ENCODE measurements at regions not wholly inside any gene's neighbourhood (a gene's known extent, or its start where the extent isn't known, plus 50 kb on each side); places are given as distances from the start of the nearest gene placed in this dataset.

DNA sequence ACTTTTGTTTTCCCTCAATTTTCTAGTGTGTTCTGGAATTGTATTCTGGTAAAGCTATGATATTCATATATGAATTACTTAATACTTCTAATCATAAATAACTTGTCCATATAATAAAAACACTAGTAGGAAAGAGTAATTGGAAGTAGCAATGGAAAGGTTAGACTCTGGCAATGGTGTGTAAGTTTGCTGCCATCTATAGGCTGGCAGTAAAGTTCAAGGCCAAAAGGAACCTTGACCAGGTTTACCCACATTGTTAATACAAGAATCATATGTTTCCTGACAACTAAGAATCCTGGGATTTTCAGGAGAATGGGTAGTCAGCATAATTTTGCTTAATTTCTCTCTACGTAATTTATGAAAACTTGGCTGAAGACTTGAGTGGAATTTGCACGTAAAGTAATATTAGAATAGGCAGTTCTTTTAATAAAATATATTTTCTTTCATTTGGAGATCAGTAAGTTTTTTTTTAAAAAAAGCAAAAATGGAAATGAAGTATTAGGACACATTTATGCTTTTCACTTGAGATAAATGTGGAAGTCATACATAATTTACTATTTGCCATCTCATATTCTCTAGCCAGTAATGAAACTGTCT lies 926.7 kb downstream of the GALC start:
- TF ChIP-seq EZH2 (IDR thresholded peaks at IDR 0.05; ENCODE audit: low read depth, unreplicated experiment), result no peak
- TF ChIP-seq, protein P1, sequence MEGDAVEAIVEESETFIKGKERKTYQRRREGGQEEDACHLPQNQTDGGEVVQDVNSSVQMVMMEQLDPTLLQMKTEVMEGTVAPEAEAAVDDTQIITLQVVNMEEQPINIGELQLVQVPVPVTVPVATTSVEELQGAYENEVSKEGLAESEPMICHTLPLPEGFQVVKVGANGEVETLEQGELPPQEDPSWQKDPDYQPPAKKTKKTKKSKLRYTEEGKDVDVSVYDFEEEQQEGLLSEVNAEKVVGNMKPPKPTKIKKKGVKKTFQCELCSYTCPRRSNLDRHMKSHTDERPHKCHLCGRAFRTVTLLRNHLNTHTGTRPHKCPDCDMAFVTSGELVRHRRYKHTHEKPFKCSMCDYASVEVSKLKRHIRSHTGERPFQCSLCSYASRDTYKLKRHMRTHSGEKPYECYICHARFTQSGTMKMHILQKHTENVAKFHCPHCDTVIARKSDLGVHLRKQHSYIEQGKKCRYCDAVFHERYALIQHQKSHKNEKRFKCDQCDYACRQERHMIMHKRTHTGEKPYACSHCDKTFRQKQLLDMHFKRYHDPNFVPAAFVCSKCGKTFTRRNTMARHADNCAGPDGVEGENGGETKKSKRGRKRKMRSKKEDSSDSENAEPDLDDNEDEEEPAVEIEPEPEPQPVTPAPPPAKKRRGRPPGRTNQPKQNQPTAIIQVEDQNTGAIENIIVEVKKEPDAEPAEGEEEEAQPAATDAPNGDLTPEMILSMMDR (conservative IDR thresholded peaks at IDR 0.05; ENCODE audit: low read depth in 2 of 2), result peak; percentile 63 to 69
- TF ChIP-seq POLR2AphosphoS5 (IDR thresholded peaks at IDR 0.05; ENCODE audit: low read depth), result no peak
- no peak for TF ChIP-seq NANOG (IDR thresholded peaks at IDR 0.05; ENCODE audit: borderline replicate concordance)
- TF ChIP-seq, protein P2, sequence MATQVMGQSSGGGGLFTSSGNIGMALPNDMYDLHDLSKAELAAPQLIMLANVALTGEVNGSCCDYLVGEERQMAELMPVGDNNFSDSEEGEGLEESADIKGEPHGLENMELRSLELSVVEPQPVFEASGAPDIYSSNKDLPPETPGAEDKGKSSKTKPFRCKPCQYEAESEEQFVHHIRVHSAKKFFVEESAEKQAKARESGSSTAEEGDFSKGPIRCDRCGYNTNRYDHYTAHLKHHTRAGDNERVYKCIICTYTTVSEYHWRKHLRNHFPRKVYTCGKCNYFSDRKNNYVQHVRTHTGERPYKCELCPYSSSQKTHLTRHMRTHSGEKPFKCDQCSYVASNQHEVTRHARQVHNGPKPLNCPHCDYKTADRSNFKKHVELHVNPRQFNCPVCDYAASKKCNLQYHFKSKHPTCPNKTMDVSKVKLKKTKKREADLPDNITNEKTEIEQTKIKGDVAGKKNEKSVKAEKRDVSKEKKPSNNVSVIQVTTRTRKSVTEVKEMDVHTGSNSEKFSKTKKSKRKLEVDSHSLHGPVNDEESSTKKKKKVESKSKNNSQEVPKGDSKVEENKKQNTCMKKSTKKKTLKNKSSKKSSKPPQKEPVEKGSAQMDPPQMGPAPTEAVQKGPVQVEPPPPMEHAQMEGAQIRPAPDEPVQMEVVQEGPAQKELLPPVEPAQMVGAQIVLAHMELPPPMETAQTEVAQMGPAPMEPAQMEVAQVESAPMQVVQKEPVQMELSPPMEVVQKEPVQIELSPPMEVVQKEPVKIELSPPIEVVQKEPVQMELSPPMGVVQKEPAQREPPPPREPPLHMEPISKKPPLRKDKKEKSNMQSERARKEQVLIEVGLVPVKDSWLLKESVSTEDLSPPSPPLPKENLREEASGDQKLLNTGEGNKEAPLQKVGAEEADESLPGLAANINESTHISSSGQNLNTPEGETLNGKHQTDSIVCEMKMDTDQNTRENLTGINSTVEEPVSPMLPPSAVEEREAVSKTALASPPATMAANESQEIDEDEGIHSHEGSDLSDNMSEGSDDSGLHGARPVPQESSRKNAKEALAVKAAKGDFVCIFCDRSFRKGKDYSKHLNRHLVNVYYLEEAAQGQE (IDR thresholded peaks at IDR 0.05; ENCODE audit: unreplicated experiment), result no peak
- TF ChIP-seq EZH2phosphoT487 (IDR thresholded peaks at IDR 0.05; ENCODE audit: unreplicated experiment), result no peak
- TF ChIP-seq, protein P3, sequence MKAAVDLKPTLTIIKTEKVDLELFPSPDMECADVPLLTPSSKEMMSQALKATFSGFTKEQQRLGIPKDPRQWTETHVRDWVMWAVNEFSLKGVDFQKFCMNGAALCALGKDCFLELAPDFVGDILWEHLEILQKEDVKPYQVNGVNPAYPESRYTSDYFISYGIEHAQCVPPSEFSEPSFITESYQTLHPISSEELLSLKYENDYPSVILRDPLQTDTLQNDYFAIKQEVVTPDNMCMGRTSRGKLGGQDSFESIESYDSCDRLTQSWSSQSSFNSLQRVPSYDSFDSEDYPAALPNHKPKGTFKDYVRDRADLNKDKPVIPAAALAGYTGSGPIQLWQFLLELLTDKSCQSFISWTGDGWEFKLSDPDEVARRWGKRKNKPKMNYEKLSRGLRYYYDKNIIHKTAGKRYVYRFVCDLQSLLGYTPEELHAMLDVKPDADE (IDR thresholded peaks at IDR 0.05), result no peak
- TF ChIP-seq JUNB (IDR thresholded peaks at IDR 0.05; ENCODE audit: unreplicated experiment), result no peak
- TF ChIP-seq STAT1 (IDR thresholded peaks at IDR 0.05; ENCODE audit: unreplicated experiment), result no peak
- no peak for TF ChIP-seq CREB1 (CRISPR knock-in tag; IDR thresholded peaks at IDR 0.05; ENCODE audit: low read depth)

Data from GM23338 (cell line).